A549 (cell line): ENCODE measurements at regions not wholly inside any gene's neighbourhood (a gene's known extent, or its start where the extent isn't known, plus 50 kb on each side); places are given as distances from the start of the nearest gene placed in this dataset.
A peak's percentile ranks its signal among the peaks of the same experiment; 100 is the strongest.

ENCODE experiments used
- ATAC-seq, 2 experiments: fragments of 200-7000 bp in 1 of 2; fragments of >200 bp in 1 of 2; cut with Nextera tagmentation in 1 of 2; cut with Tn5 transposase in 1 of 2; 3 replicates each; pipeline versions ENCODE4 v1.8.0 to v1.9.1; 2018 to 2020; ENCODE audit warnings: mild to moderate bottlenecking in 1 of 2, moderate library complexity in 1 of 2
- CTCF ChIA-PET: fragments of 300-600 bp; sonication (Branson Sonifier 250); formaldehyde crosslinking; extraction: SDS; loops from one replicate; lab custom pipeline; 2021; ENCODE audit warnings: antibody characterized with exemption, inconsistent platforms; lab: Yijun Ruan, JAX
- POLR2A ChIA-PET: fragments of 350-600 bp; formaldehyde crosslinking; extraction: SDS; loops from one replicate; lab custom pipeline; 2021; ENCODE audit warnings: antibody characterized with exemption, inconsistent platforms; lab: Yijun Ruan, JAX
- DNase-seq, 2 experiments: peaks; one replicate each; pipeline versions ENCODE4 v3.0.0 to v3.0.0-alpha.2; 2011 to 2016; ENCODE audit warnings: low read depth in 1 of 2, low spot score in 1 of 2
- FAIRE-seq: peaks from 2 replicates; lab custom pipeline; 2011; peaks lifted over from hg19 to GRCh38; lab: Jason Lieb, UNC
- H3K27ac ChIP-seq, 2 experiments: fragments of >200 bp; sonication (Bioruptor Twin); formaldehyde crosslinking; 3 replicates each; pipeline ENCODE4 v1.5.1; 2016 to 2017
- H3K4me1 ChIP-seq: fragments of >200 bp; sonication (Bioruptor Twin); formaldehyde crosslinking; 3 replicates; pipeline ENCODE4 v1.6.1; 2016
- H3K4me2 ChIP-seq: fragments of >200 bp; sonication (Bioruptor Twin); formaldehyde crosslinking; 3 replicates; pipeline ENCODE4 v1.6.1; 2016
- H3K4me3 ChIP-seq: fragments of >200 bp; sonication (Bioruptor Twin); formaldehyde crosslinking; 3 replicates; pipeline ENCODE4 v1.5.1; 2016
- H3K9me3 ChIP-seq: fragments of >200 bp; sonication (Bioruptor Twin); formaldehyde crosslinking; 3 replicates; pipeline ENCODE4 v1.6.1; 2016
- CBX2 ChIP-seq: fragments of 200-600 bp; sonication (generic); IDR thresholded peaks from 2 replicates; pipeline ENCODE4 v1.6.1; 2016; ENCODE audit warnings: low read depth, mild to moderate bottlenecking, borderline replicate concordance
- CHD2 ChIP-seq: fragments of 150-350 bp; IDR thresholded peaks from 2 replicates; pipeline ENCODE4 v1.6.1; 2014; ENCODE audit warnings: low read length; ENCODE audit not compliant: partially characterized antibody
- CTCF ChIP-seq: fragments of >200 bp; sonication (Bioruptor Twin); formaldehyde crosslinking; IDR thresholded peaks from 3 replicates; pipeline ENCODE4 v1.5.1; 2016
- EHF ChIP-seq: fragments of 250-450 bp; sonication (Bioruptor Pico); IDR thresholded peaks from 2 replicates; pipeline ENCODE4 v1.5.0; 2020; ENCODE audit warnings: mild to moderate bottlenecking
- FOSL2 ChIP-seq, 2 experiments: fragments of 450-650 bp in 1 of 2; fragments of >200 bp in 1 of 2; sonication (Bioruptor Twin) in 1 of 2; formaldehyde crosslinking; IDR thresholded peaks; 2 replicates each; pipeline versions ENCODE4 v1.5.0 to v1.6.1; 2016 to 2020; ENCODE audit warnings: mild to moderate bottlenecking in 1 of 2, moderate library complexity in 1 of 2
- GATA3 ChIP-seq: IDR thresholded peaks from 2 replicates; pipeline ENCODE4 v1.6.1; 2012; ENCODE audit warnings: borderline replicate concordance
- HDAC2 ChIP-seq: fragments of 200-600 bp; sonication (generic); IDR thresholded peaks from 2 replicates; pipeline ENCODE4 v1.6.1; 2016
- HOXA7 ChIP-seq: fragments of 250-450 bp; sonication (Bioruptor Pico); IDR thresholded peaks from 2 replicates; pipeline ENCODE4 v1.5.0; 2020; ENCODE audit warnings: mild to moderate bottlenecking, moderate library complexity
- HOXB13 ChIP-seq: fragments of 250-450 bp; sonication (Bioruptor Pico); IDR thresholded peaks from 2 replicates; pipeline ENCODE4 v1.5.0; 2020; ENCODE audit warnings: low read depth, mild to moderate bottlenecking, moderate library complexity
- MAFK ChIP-seq: fragments of 450-650 bp; IDR thresholded peaks from 2 replicates; pipeline ENCODE4 v1.6.1; 2014; ENCODE audit not compliant: partially characterized antibody
- MAX ChIP-seq: IDR thresholded peaks from 2 replicates; pipeline ENCODE4 v1.6.1; 2012
- NFE2L2 ChIP-seq: fragments of 150-350 bp; conservative IDR thresholded peaks from 2 replicates; pipeline ENCODE4 v1.6.1; 2014; ENCODE audit warnings: low read length
- NPAS2 ChIP-seq: fragments of 250-450 bp; sonication (Bioruptor Pico); IDR thresholded peaks from 2 replicates; pipeline ENCODE4 v1.8.0; 2022; ENCODE audit warnings: mild to moderate bottlenecking, moderate library complexity, borderline replicate concordance
- POLR2A ChIP-seq: IDR thresholded peaks from 2 replicates; pipeline ENCODE4 v1.6.1; 2012; ENCODE audit warnings: mild to moderate bottlenecking, low read length
- POLR2AphosphoS2 ChIP-seq: conservative IDR thresholded peaks from 2 replicates; pipeline ENCODE4 v1.6.1; 2012; ENCODE audit warnings: low read length, improper control_type of control experiment, inconsistent platforms
- SMC3 ChIP-seq: fragments of >200 bp; sonication (Bioruptor Twin); formaldehyde crosslinking; IDR thresholded peaks from 3 replicates; pipeline ENCODE4 v1.6.1; 2018; ENCODE audit warnings: inconsistent platforms
- SREBF2 ChIP-seq: fragments of 450-650 bp; IDR thresholded peaks from 2 replicates; pipeline ENCODE4 v1.6.1; 2014; ENCODE audit warnings: mild to moderate bottlenecking, moderate library complexity
- ZFP36 ChIP-seq: fragments of 450-650 bp; IDR thresholded peaks from 2 replicates; pipeline ENCODE4 v1.6.1; 2014; ENCODE audit warnings: borderline replicate concordance; ENCODE audit not compliant: partially characterized antibody
- WGBS: methylation state at CpG from one replicate; pipeline ENCODE4 v1.1.6; 2017; ENCODE audit errors: missing lambda C conversion rate; 5-methylcytosine and 5-hydroxymethylcytosine counted together

GRCh38 chr16:49085686-49086085 is 196.0 kb downstream of the CBLN1 start:
- DNase-seq (no peak), FAIRE-seq (no peak), ATAC-seq (no peak)
- no peak overlapping the region for H3K4me2 ChIP-seq
- ChIA-PET POLR2A (no interaction called here), CTCF (no interaction called here)
- peaks cover 9% of the 10 kb centered on the region; the same call in 2 of the 3 replicates for H3K9me3 ChIP-seq
- no peak overlapping the region for H3K4me3 ChIP-seq
- WGBS: 31% methylated on average over 2 of the region's 2 CpGs
- H3K4me1 ChIP-seq: no peaks in the 10 kb centered on the region
- TF ChIP-seq POLR2A (no peak), FOSL2 (IDR thresholded peaks at IDR 0.05) (no peak), FOSL2 (CRISPR knock-in tag; IDR thresholded peaks at IDR 0.05) (no peak), HDAC2 (no peak), GATA3 (no peak)
- TF ChIP-seq, all 56 proteins: peak for 0
- no peak overlapping the region for H3K27ac ChIP-seq

- peak in 1 of 2 experiments; percentile 4 for DNase-seq
- no peaks in the 10 kb centered on the region for H3K4me1 ChIP-seq
- no peak overlapping the region for H3K4me3 ChIP-seq
- peak; percentile 50 for TF ChIP-seq NFE2L2
- no peak for TF ChIP-seq CBX2
- no peak overlapping the region for H3K27ac ChIP-seq
- peaks cover 9% of the 10 kb centered on the region; the same call in 2 of the 3 replicates for H3K9me3 ChIP-seq
- POLR2A ChIA-PET: no interaction called here
- peak; percentile 43 for FAIRE-seq
- H3K4me2 ChIP-seq: no peak overlapping the region
- CTCF ChIA-PET: no interaction called here
- ATAC-seq: no peak
Measured at GRCh38 chr16:49084628-49085390, 196.8 kb downstream of the CBLN1 start.

GRCh38 chr16:49081554-49081953 is 200.1 kb downstream of the CBLN1 start:
- Histone ChIP-seq H3K27ac (no peak overlapping the region), H3K4me1 (no peaks in the 10 kb centered on the region), H3K4me2 (no peak overlapping the region), H3K9me3 (peaks cover 14% of the 10 kb centered on the region; the same call in 2 of the 3 replicates), H3K4me3 (no peak overlapping the region)
- 0% methylated on average over 3 of the region's 3 CpGs for WGBS
- POLR2A ChIA-PET: no interaction called here
- ATAC-seq (no peak), FAIRE-seq (no peak), DNase-seq (no peak)
- TF ChIP-seq NPAS2 (CRISPR knock-in tag): no peak
- CTCF ChIA-PET: no interaction called here

GRCh38 chr16:49081086-49081485 is 200.6 kb downstream of the CBLN1 start:
- ChIA-PET POLR2A (no interaction called here), CTCF (no interaction called here)
- WGBS: 33% methylated on average over 9 of the region's 11 CpGs
- no peak overlapping the region for H3K4me2 ChIP-seq
- no peak for TF ChIP-seq MAFK
- no peak for TF ChIP-seq EHF
- TF ChIP-seq SMC3: no peak
- TF ChIP-seq POLR2AphosphoS2: no peak
- no peak for TF ChIP-seq HOXA7 (CRISPR knock-in tag)
- no peak for TF ChIP-seq MAX
- no peak for TF ChIP-seq CTCF
- no peak for TF ChIP-seq HOXB13 (CRISPR knock-in tag)
- TF ChIP-seq SREBF2: no peak
- TF ChIP-seq ZFP36: no peak
- no peak for TF ChIP-seq CHD2
- FAIRE-seq (no peak), ATAC-seq (no peak), DNase-seq (no peak)
- H3K4me1 ChIP-seq: no peaks in the 10 kb centered on the region
- H3K9me3 ChIP-seq: peaks cover 14% of the 10 kb centered on the region; the same call in 2 of the 3 replicates
- no peak overlapping the region for H3K4me3 ChIP-seq
- H3K27ac ChIP-seq: no peak overlapping the region
